Sigmoid colon (tissue), 3 donors: ENCODE measurements at regions not wholly inside any gene's neighbourhood (a gene's known extent, or its start where the extent isn't known, plus 50 kb on each side); places are given as distances from the start of the nearest gene placed in this dataset.

Experiments
- CTCF ChIP-seq, 4 experiments: fragments of 450-650 bp in 3 of 4; fragments of 200-600 bp in 1 of 4; IDR thresholded peaks; one replicate each; pipeline ENCODE4 v1.5.1; 2016 to 2019; ENCODE audit warnings: antibody characterized with exemption in 4 of 4, mild to moderate bottlenecking in 3 of 4, moderate library complexity in 2 of 4
- POLR2A ChIP-seq, 2 donors: fragments of 450-650 bp; IDR thresholded peaks; one replicate each; pipeline ENCODE4 v1.6.1; 2016; ENCODE audit warnings: antibody characterized with exemption in 2 of 2, mild to moderate bottlenecking in 2 of 2, moderate library complexity in 2 of 2

- TF ChIP-seq POLR2A (IDR thresholded peaks at IDR 0.05) (no peak), CTCF (IDR thresholded peaks at IDR 0.05) (no peak)
Observed at GRCh38 chr1:29991815-29992214, 731.6 kb downstream of the MATN1 start.
